Adipocyte (in vitro differentiated cells): ENCODE measurements at regions not wholly inside any gene's neighbourhood (a gene's known extent, or its start where the extent isn't known, plus 50 kb on each side); places are given as distances from the start of the nearest gene placed in this dataset.
"Not testable (repeated sequence)": the region's sequence is repeated elsewhere in the genome, so short reads cannot be mapped to it uniquely, and the experiment has no call there.

Experiments used
- DNase-seq: peaks from one replicate; pipeline ENCODE4 v3.0.0-alpha.2; 2015; ENCODE audit warnings: low read depth
- H3K27me3 ChIP-seq: replicated peaks from 2 replicates; pipeline ENCODE4 v1.7.0; 2013; ENCODE audit warnings: mild to moderate bottlenecking, low read length, moderate library complexity; ENCODE audit not compliant: control insufficient read depth, insufficient read depth
- H3K36me3 ChIP-seq: 2 replicates; pipeline ENCODE4 v1.7.0; 2013; ENCODE audit warnings: low read length, mild to moderate bottlenecking, moderate library complexity; ENCODE audit not compliant: control insufficient read depth, insufficient read depth, severe bottlenecking
- H3K4me1 ChIP-seq: 2 replicates; pipeline ENCODE4 v1.7.0; 2013; ENCODE audit warnings: mild to moderate bottlenecking, low read length, moderate library complexity; ENCODE audit not compliant: control insufficient read depth, insufficient read depth
- H3K4me3 ChIP-seq: 2 replicates; pipeline ENCODE4 v1.7.0; 2013; ENCODE audit warnings: mild to moderate bottlenecking, low read length, moderate library complexity
- H3K9ac ChIP-seq: 2 replicates; pipeline ENCODE4 v1.7.0; 2013; ENCODE audit warnings: mild to moderate bottlenecking, low read length, moderate library complexity
- H3K9me3 ChIP-seq: 2 replicates; pipeline ENCODE4 v1.7.0; 2013; ENCODE audit warnings: mild to moderate bottlenecking, low read length, moderate library complexity; ENCODE audit not compliant: control insufficient read depth

DNA sequence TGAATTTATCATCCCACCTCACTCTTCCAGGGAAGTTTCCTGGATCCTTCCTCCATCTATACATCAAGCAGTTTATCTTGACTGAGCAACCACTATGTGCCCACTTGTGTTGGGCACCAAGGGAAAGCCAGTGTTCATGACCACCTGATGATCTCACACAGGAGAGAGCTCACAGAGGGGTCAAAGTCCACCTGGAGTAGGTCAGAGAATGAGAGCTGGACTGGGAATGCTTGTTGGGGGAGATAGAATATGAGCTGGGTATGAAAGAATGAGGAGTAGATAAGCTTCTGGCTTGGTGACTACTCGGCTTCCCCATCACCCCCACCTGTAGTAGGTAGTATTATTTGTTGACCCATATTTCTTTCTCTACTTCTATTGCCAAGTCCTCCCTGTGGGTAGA is 72.2 kb upstream of the CYRIA start:
- Histone ChIP-seq H3K27me3 (peaks cover 23% of the 10 kb centered on the region), H3K9ac (no peak overlapping the region), H3K4me1 (peaks cover 21% of the 10 kb centered on the region), H3K9me3 (no peaks in the 10 kb centered on the region), H3K36me3 (no peaks in the 10 kb centered on the region), H3K4me3 (no peak overlapping the region)
- DNase-seq = no peak

DNA sequence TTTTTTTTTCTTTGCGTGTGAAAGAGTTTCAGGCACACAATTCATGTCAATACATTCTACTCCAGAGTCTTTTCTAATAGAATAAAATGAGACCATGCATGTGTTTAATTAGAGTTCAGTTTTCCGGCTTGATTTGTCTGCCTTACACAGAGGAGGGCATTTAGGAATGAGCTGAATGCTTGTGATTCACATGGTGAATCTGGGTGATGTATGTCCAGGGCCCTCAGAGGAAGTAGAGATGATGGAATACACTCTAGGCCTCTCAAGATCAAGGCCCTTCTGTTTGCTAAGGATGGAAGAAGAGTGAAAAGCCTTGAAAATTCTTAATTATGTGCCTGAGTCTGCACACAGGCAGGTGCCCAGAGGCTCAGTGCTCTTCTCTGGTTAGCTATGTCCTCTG is 71.0 kb upstream of the CYRIA start:
- Histone ChIP-seq H3K4me1 (peaks cover 21% of the 10 kb centered on the region), H3K27me3 (peaks cover 23% of the 10 kb centered on the region), H3K4me3 (no peak overlapping the region), H3K9me3 (no peaks in the 10 kb centered on the region), H3K9ac (no peak overlapping the region), H3K36me3 (no peaks in the 10 kb centered on the region)
- DNase-seq = no peak

DNA sequence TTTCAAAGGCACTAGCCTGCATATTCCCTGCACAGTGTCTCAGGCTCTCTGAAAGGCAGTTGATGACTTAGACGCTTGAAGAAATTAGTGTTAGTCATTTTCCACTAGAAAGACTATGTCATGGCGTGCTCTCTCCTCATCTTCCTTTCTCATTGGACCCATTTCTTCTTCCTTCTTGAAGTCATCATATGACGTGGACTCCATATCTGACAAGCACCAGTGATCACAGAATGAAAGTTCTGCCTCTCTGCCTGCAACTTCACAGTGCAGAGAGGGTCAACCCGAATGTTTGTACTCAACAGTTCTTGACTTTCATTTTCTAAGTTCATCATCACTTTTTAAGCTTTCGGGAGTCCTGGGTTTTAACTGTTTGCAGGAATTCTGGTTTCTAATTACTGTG is 63.7 kb upstream of the CYRIA start:
- no peak for DNase-seq
- no peak overlapping the region for H3K4me3 ChIP-seq
- no peak overlapping the region for H3K9ac ChIP-seq
- H3K36me3 ChIP-seq = no peaks in the 10 kb centered on the region
- H3K27me3 ChIP-seq = peaks cover 6% of the 10 kb centered on the region
- H3K4me1 ChIP-seq = peaks cover 16% of the 10 kb centered on the region
- H3K9me3 ChIP-seq = no peaks in the 10 kb centered on the region

DNA sequence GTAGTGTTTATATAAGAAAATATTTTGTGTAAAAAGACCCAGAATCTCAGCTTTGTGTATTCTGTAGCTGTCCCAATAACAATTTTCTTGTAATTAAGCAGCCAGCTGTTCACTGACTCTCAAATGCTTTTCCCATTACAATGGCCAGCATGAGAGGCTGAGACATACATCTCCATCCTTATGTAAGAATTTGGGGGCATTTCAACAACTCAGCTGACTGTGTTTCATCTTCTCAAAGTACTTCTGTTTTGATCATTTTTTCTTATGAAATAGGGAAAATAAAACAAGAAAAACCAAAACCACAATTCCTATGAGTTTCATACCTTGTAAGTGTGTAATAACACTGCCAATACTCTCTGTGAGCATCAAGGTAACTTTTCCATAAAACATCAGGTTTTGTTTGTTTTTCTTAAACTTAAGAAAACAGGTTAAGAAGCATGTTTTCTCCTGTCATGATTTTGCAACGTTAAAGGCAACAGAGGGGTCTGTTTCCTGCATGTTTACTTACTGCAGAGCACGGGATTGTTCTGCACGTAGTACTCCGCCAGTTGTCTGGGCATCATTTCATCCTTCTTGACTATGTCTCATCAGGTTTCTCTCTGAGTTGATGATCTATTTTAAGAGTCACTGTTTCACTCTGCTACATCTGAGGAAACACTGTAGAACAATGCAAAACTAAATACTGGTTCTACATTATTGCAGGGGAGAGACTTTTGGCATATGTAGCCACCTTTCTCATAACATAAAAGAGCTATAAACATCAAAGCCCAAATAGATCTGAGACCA is 62.9 kb upstream of the CYRIA start:
- Histone ChIP-seq H3K9me3 (no peaks in the 10 kb centered on the region), H3K4me3 (no peak overlapping the region), H3K27me3 (peaks cover under 1% of the 10 kb centered on the region), H3K4me1 (peaks cover 16% of the 10 kb centered on the region), H3K9ac (no peak overlapping the region), H3K36me3 (no peaks in the 10 kb centered on the region)
- no peak for DNase-seq

DNA sequence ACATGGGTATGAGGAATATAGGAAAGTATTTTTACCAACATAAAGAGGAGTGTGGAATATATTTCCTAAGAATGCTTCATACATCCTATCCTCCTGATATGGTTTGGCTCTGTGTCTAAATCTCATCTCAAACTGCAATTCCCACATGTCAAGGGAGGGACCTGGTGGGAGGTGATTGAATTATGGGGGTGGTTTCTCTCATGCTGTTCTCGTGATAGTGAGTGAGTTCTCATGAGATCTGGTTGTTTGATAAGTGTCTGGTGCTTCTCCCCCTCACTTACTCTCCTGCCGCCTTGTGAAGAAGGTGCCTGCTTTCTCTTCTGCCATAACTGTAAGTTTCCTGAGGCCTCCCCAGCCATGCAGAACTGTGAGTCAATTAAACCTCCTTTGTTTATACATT is 62.2 kb upstream of the CYRIA start:
- H3K27me3 ChIP-seq, H3K4me3 ChIP-seq, H3K36me3 ChIP-seq, H3K9ac ChIP-seq, H3K9me3 ChIP-seq, DNase-seq: not testable (repeated sequence)
- H3K4me1 ChIP-seq = peaks cover 16% of the 10 kb centered on the region

DNA sequence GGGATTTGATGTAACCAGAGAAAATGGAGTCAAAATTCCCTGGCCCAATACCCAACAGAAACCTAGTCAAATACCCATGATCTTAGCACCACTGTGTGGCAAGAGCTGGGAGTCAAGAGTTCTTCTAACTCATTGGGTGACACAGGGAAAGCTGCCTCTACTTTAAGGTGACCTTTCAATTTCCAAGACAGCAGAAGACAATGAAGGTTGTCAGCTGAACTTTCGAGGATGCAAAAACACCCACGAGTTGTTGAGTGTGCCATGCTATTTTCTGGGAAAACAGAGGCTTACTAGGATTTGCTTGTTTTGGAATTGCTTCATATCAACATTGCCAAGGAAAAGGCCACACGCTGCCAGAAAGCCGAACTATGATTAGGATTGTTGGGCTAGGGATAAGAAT is 61.6 kb upstream of the CYRIA start:
- peaks cover 16% of the 10 kb centered on the region for H3K4me1 ChIP-seq
- peak; percentile 3 for DNase-seq
- no peak overlapping the region for H3K4me3 ChIP-seq
- no peaks in the 10 kb centered on the region for H3K9me3 ChIP-seq
- no peak overlapping the region for H3K9ac ChIP-seq
- no peaks in the 10 kb centered on the region for H3K36me3 ChIP-seq
- peaks cover 7% of the 10 kb centered on the region for H3K27me3 ChIP-seq

DNA sequence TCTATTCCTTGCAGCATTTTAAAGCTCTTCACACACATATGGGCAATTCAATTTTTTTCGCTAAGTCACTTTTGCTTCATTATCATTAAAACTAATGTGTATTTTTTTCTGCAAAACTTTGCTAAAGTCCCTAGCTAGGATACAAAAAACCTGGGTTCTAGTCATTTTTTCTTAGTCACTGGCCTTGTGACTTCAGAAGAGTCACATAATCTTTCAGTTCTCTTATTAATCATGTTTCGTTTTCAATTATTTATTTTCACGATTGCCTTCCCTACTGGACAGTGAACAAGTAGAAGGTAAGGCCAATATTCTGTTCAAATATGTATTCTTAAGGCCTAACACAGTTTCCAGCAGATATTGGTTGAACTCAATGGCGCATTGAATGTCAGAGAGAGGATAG is 60.9 kb upstream of the CYRIA start:
- Histone ChIP-seq H3K27me3 (peaks cover 7% of the 10 kb centered on the region), H3K36me3 (no peaks in the 10 kb centered on the region), H3K9ac (no peak overlapping the region), H3K4me3 (no peak overlapping the region), H3K4me1 (peaks cover 16% of the 10 kb centered on the region), H3K9me3 (no peaks in the 10 kb centered on the region)
- DNase-seq = no peak

DNA sequence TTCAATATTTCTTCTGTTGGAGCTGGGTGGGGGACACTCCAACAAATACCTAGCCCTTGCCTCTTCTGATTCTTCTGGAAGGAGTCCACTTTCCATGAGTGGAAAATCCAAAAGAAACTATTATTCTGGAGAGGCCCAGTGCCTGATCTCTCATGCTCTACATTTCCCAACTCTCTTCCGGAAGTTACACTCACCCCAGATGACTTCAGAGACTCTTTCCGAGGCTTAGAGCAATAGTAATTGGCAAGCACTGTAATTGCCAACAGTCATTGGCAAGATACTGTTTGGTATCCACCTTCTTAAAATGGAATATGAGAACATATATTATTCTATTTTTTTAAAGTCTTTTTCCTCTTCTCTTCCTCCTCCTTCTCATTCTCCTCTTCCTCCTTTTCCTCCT is 60.5 kb upstream of the CYRIA start:
- H3K36me3 ChIP-seq = no peaks in the 10 kb centered on the region
- no peaks in the 10 kb centered on the region for H3K9me3 ChIP-seq
- no peak overlapping the region for H3K9ac ChIP-seq
- peaks cover 9% of the 10 kb centered on the region for H3K27me3 ChIP-seq
- H3K4me3 ChIP-seq = no peak overlapping the region
- DNase-seq = no peak
- peaks cover 16% of the 10 kb centered on the region for H3K4me1 ChIP-seq

DNA sequence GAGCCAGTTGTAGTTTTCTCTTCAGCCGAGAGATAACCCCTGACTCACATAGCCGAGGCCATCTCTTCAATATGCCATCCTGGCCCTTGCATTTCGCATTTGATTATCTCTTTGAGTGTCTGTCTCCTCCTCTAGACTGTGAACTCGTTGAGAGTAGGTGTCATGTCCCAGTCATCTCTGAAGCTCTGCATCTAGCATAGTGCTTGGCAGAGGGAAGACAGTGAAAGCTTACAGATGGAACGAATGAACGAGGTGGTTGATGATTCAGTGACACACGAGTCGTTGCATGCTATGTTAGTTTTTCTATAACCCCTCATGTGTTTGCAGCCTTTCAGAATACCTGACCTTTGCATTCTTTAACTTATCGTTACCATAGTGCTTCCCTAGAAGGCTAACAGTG is 59.9 kb upstream of the CYRIA start:
- no peak overlapping the region for H3K9ac ChIP-seq
- no peaks in the 10 kb centered on the region for H3K36me3 ChIP-seq
- H3K27me3 ChIP-seq = peaks cover 14% of the 10 kb centered on the region
- no peak for DNase-seq
- peaks cover 16% of the 10 kb centered on the region for H3K4me1 ChIP-seq
- no peak overlapping the region for H3K4me3 ChIP-seq
- H3K9me3 ChIP-seq = no peaks in the 10 kb centered on the region

DNA sequence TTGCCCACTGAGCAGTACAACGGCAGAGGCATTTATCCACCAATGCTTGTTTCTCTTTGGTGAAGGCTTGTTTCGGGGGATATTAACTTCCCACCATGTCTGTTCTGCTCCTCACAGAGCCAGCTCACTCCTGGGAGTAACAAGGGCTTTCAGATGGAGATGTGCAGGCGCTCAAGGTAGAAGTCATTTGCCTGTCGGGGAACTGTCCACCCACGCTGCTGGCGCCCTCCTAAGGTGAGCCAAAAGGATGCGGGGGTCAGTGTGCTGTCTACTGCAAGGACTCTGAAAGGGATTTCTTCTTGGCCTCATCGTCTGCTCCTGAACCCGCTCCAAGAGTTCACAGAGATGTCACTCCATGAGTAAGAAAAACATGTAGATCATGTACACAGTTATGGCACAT is 57.0 kb upstream of the CYRIA start:
- DNase-seq = no peak
- Histone ChIP-seq H3K9ac (no peak overlapping the region), H3K4me3 (no peak overlapping the region), H3K9me3 (no peaks in the 10 kb centered on the region), H3K4me1 (peaks cover 14% of the 10 kb centered on the region), H3K36me3 (no peaks in the 10 kb centered on the region), H3K27me3 (peaks cover 14% of the 10 kb centered on the region)

DNA sequence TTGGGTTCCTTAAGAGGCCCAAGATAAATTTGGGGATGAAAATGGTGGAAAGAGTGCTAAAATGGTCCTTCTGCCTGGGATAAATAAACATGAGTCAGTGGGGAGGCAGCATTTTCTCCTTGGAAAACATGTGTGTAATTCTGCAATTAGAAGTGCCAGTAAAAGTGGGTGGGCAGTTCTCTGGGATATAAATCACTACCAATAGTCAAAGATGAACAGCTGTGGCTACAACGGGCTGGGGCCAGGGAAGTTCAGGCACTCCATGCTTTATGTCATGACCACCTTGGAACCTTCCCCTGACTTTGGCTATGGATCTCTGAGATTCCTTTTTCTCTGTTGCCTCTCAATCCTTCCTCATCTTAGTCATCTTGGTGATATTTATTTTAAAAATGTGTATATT is 56.5 kb upstream of the CYRIA start:
- H3K27me3 ChIP-seq = peaks cover 14% of the 10 kb centered on the region
- H3K36me3 ChIP-seq = no peaks in the 10 kb centered on the region
- H3K4me3 ChIP-seq = no peak overlapping the region
- no peak for DNase-seq
- no peaks in the 10 kb centered on the region for H3K9me3 ChIP-seq
- H3K9ac ChIP-seq = no peak overlapping the region
- peaks cover 11% of the 10 kb centered on the region for H3K4me1 ChIP-seq

DNA sequence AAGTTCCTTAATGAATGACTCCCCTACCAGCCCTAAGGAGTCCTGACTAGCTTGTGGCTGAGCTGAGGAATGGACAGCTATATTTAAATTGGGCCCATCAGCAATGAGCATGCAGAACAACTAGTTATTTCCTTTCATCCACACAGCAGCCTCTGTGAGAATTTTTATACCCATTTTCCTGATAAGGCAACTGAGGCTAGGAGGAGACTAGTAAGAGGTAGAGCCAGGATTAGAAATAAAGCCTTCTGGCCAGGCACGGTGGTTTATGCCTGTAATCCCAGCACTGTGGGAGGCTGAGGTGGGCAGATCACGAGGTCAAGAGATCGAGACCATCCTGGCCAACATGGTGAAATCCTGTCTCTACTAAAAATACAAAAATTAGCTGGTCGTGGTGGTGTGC is 55.9 kb upstream of the CYRIA start:
- H3K4me1 ChIP-seq, H3K9me3 ChIP-seq, DNase-seq, H3K9ac ChIP-seq, H3K36me3 ChIP-seq, H3K4me3 ChIP-seq: not testable (repeated sequence)
- peaks cover 14% of the 10 kb centered on the region for H3K27me3 ChIP-seq
